Fibroblast of the aortic adventitia (primary cell): ENCODE measurements at regions not wholly inside any gene's neighbourhood (a gene's known extent, or its start where the extent isn't known, plus 50 kb on each side); places are given as distances from the start of the nearest gene placed in this dataset.

Experiments used
- DNase-seq: peaks from one replicate; pipeline ENCODE4 v3.0.0-alpha.2; 2010; ENCODE audit warnings: low read depth
- H3K4me3 ChIP-seq: 2 replicates; pipeline ENCODE4 v1.5.1; 2011; ENCODE audit warnings: low read depth, mild to moderate bottlenecking, control low read depth, low read length, moderate library complexity
- CTCF ChIP-seq: IDR thresholded peaks from 2 replicates; pipeline ENCODE4 v1.5.1; 2011; ENCODE audit warnings: mild to moderate bottlenecking, low read length, control low read depth, inconsistent platforms; ENCODE audit not compliant: insufficient read depth

DNA sequence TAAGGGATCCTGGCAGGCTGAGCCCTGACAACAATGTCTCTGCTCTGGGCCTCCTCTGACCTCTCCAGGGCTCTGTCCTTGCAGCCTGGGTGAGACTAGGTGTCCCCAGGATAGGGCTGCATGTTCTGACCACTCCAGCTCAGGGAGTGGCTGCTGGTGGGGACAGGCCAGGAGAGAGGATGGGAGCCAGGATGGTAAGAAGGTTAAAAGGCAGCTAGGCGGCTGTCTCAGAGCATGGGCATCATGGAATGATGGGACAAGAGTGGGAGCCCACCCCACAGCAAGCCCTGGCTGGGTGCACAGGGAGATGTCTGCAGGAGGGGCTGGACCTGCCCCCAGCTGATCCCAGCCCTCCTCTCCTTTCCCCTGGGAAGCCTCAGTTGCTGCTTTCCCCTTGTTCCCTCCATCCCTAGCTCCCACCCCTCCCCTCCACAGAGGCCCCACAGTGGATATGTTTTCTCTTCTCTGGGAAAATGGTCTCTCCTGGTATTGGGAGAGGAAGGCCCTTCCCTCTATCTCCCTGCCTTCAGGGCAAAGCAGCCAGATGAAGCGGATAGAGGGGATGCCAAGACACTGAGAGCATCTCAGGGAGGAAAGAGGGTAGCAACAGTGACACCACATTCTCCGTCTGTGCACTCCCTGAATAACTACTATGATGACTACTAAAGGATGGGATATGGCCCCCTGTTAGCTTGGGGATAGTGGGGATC is 334.3 kb downstream of the DYSF start:
- TF ChIP-seq CTCF: no peak
- no peak overlapping the region for H3K4me3 ChIP-seq
- DNase-seq: no peak

GRCh38 chr2:71787108-71787415 is 333.7 kb downstream of the DYSF start:
- TF ChIP-seq CTCF: no peak
- no peak overlapping the region for H3K4me3 ChIP-seq
- DNase-seq: no peak

DNA sequence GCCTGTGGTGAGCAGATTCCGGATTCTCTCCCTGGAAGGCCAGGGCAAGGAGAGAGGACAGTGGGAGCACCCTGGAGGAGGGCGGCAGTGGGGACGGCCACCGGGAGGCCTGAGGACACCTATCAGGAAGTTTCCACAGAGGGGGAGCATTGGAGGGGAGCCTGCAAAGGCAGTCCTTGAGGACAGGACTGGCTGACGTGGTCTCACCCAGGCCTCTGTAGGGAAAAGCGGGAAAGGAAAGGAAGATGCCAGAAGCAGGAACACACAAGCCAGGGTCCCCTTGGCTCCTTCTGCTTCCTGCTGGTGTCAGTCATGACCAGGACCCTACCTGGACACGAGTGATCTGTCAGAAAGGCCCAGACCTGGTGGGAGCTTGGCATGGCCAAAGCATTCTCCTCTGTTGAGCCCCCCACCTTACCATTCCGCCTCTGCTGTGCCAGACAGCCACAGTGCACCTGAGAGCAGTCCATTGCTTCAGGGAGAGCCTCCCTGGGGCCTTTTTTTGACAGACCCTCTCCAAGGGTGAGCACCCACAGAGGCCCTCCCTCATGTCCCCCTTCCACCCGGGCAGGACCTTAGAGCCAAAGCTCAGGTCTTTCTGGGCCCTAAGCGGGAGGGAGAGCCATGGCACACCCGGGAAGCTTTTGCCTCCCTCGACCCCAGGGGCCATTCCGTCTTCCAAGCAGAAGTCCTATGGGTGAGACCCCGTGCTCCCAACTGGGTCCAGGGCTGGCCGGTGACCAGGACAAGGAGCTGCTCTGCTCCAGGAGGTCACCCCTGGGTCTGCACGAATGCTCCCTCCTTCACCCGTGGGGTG is 333.1 kb downstream of the DYSF start:
- H3K4me3 ChIP-seq: no peak overlapping the region
- TF ChIP-seq CTCF: no peak
- DNase-seq: no peak

DNA sequence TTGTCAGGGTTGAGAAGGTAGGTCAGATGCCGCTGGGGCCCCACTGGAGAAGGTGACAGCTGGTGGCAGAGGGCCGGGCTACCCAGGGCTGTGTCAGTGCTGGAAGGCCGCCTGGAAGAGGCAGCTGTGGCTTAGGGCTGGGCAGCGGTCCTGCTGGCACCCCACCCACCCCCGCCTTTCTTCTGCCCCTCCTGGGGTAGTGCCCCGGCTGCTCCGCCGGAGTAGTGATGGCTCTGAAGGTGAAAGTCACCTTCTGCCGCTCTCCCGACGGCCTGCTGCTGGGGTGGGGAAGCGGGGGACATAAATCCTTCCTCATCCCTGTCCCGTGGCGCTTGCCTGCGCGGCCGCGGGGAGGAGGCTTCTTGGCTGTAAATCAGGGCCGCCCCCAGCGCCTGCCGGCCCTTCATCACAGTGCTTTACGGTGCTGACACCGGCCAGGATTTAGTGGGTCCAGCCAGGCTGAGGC is 332.2 kb downstream of the DYSF start:
- TF ChIP-seq CTCF: no peak
- DNase-seq: no peak
- no peak overlapping the region for H3K4me3 ChIP-seq

- H3K4me3 ChIP-seq: no peak overlapping the region
- DNase-seq: no peak
- no peak for TF ChIP-seq CTCF
These were observed 331.6 kb downstream of the DYSF start for GRCh38 chr2:71784734-71785511.

GRCh38 chr2:71783815-71784214 is 330.5 kb downstream of the DYSF start:
- no peak for DNase-seq
- TF ChIP-seq CTCF: no peak
- no peak overlapping the region for H3K4me3 ChIP-seq
